Activated CD4-positive, alpha-beta T cell treated with anti-CD3 and anti-CD28 coated beads for 1 hour (primary cell): ENCODE measurements at regions not wholly inside any gene's neighbourhood (a gene's known extent, or its start where the extent isn't known, plus 50 kb on each side); places are given as distances from the start of the nearest gene placed in this dataset.

Experiments
- DNase-seq: peaks from one replicate; pipeline ENCODE4 v3.0.0-alpha.2; 2020

GRCh38 chr11:112795911-112796649 lies 165.1 kb upstream of the NCAM1 start:
- no peak for DNase-seq

GRCh38 chr11:112797092-112797491 lies 164.1 kb upstream of the NCAM1 start:
- DNase-seq: no peak

GRCh38 chr11:112797648-112798293 lies 163.4 kb upstream of the NCAM1 start:
- DNase-seq: no peak

- DNase-seq: no peak
Measured at GRCh38 chr11:112801025-112801816, 160.0 kb upstream of the NCAM1 start.

- DNase-seq: no peak
Measured at GRCh38 chr11:112801817-112802088, 159.5 kb upstream of the NCAM1 start.

GRCh38 chr11:112805658-112806057 lies 155.6 kb upstream of the NCAM1 start:
- DNase-seq: no peak

- DNase-seq: no peak
Measured at GRCh38 chr11:112806256-112806655, 155.0 kb upstream of the NCAM1 start.

GRCh38 chr11:112806876-112807275 lies 154.3 kb upstream of the NCAM1 start:
- DNase-seq: no peak

GRCh38 chr11:112809429-112809828 lies 151.8 kb upstream of the NCAM1 start:
- DNase-seq: no peak

GRCh38 chr11:112810951-112811350 lies 150.3 kb upstream of the NCAM1 start:
- no peak for DNase-seq

GRCh38 chr11:112811783-112812182 lies 149.4 kb upstream of the NCAM1 start:
- DNase-seq: no peak

GRCh38 chr11:112812729-112813128 lies 148.5 kb upstream of the NCAM1 start:
- DNase-seq: no peak

- DNase-seq: no peak
Measured at GRCh38 chr11:112814168-112814567, 147.1 kb upstream of the NCAM1 start.

- no peak for DNase-seq
Measured at GRCh38 chr11:112817376-112817775, 143.8 kb upstream of the NCAM1 start.

- no peak for DNase-seq
Measured at GRCh38 chr11:112822478-112823274, 138.5 kb upstream of the NCAM1 start.

GRCh38 chr11:112826026-112826425 lies 135.2 kb upstream of the NCAM1 start:
- no peak for DNase-seq

GRCh38 chr11:112826788-112827187 lies 134.4 kb upstream of the NCAM1 start:
- DNase-seq: no peak

GRCh38 chr11:112828421-112828820 lies 132.8 kb upstream of the NCAM1 start:
- DNase-seq: no peak

- DNase-seq: no peak
Measured at GRCh38 chr11:112829971-112830654, 131.1 kb upstream of the NCAM1 start.

GRCh38 chr11:112831041-112831440 lies 130.2 kb upstream of the NCAM1 start:
- no peak for DNase-seq

GRCh38 chr11:112831969-112832766 lies 129.1 kb upstream of the NCAM1 start:
- DNase-seq: no peak

GRCh38 chr11:112834277-112834755 lies 126.9 kb upstream of the NCAM1 start:
- no peak for DNase-seq
